Left colon (tissue), 2 donors: ENCODE measurements at regions not wholly inside any gene's neighbourhood (a gene's known extent, or its start where the extent isn't known, plus 50 kb on each side); places are given as distances from the start of the nearest gene placed in this dataset.
"Not testable (repeated sequence)": the region's sequence is repeated elsewhere in the genome, so short reads cannot be mapped to it uniquely, and the experiment has no call there.

Experiments used
- ATAC-seq: fragments of 200-7000 bp; cut with Tn5 transposase; one replicate; pipeline ENCODE4 v1.9.1; 2020; ENCODE audit warnings: mild to moderate bottlenecking, moderate library complexity
- DNase-seq, 2 donors: peaks; one replicate each; pipeline ENCODE4 v3.0.0-alpha.2; 2020
- intact Hi-C, 2 donors: fragments of 100-400 bp; cut with DNase I in 1 of 2; cut with micrococcal nuclease in 1 of 2; formaldehyde crosslinking; loops; one replicate each; pipeline versions ENCODE4 v1.11.2 to v1.14.0; 2022; cut with DNase I, micrococcal nuclease
- donor health status: DM: no; HTN: no; CAD: no.
- donor health status: DM: yes; HTN: yes; CAD: no.

DNA sequence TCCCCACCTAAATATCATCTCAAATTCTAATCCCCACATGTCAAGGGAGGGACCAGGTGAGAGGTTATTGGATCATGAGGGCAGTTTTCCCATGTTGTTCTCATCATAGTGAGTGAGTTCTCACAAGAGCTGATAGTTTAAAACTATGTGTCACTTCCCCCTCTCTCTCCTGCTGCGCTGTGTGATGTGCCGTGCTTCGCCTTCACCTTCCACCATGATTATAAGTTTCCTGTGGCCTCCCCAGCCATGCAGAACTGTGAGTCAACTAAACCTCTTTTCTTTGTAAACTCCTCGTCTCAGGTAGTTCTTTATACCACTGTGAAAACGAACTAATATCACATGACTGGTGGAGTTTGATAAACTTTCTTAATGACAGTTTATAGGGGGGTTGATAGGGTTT lies 839.5 kb downstream of the TMEM121 start:
- intact Hi-C loops: not testable (repeated sequence)

DNA sequence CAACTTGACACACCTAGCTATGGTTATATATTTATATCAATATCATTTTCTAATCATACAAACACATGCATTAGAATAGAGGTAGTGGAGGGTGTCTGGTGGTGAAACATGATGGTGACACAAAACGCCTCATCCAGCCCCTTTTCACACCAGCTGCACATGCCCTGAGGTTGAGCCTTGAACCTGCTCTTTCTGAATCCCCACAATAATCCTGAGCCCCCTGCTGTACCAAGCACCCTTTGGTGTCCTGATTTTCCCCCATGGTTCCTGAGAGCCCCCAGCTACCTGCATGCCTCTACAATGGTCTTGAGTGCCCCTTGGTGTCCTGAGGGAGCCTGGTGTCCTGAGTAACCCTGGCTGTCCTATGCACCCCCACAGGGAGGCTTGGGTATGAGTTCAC lies 840.6 kb downstream of the TMEM121 start:
- intact Hi-C loops, ATAC-seq, DNase-seq: not testable (repeated sequence)

More for the DNA sequence above, 839.5 kb downstream of the TMEM121 start:
- ATAC-seq, DNase-seq: not testable (repeated sequence)

DNA sequence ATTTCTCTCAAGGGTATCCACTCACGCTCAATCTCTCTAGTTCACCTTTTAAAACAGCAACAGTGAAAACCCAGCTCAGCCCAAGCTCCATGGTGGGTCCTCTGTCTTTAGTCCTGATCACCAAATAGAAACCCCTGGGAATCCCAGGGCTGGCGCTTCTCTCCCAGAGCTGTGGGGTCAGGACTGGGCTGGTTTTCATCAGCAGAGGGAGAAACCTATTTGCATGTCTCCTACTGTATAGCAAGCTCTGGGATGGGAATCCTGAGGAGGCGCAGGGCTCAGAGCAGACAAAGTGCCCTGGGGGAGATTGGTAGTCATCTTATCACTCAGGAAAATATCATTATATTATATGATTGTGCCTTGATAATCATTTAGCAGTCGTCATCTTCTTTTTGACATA lies 843.1 kb downstream of the TMEM121 start:
- intact Hi-C loops, DNase-seq, ATAC-seq: not testable (repeated sequence)

DNA sequence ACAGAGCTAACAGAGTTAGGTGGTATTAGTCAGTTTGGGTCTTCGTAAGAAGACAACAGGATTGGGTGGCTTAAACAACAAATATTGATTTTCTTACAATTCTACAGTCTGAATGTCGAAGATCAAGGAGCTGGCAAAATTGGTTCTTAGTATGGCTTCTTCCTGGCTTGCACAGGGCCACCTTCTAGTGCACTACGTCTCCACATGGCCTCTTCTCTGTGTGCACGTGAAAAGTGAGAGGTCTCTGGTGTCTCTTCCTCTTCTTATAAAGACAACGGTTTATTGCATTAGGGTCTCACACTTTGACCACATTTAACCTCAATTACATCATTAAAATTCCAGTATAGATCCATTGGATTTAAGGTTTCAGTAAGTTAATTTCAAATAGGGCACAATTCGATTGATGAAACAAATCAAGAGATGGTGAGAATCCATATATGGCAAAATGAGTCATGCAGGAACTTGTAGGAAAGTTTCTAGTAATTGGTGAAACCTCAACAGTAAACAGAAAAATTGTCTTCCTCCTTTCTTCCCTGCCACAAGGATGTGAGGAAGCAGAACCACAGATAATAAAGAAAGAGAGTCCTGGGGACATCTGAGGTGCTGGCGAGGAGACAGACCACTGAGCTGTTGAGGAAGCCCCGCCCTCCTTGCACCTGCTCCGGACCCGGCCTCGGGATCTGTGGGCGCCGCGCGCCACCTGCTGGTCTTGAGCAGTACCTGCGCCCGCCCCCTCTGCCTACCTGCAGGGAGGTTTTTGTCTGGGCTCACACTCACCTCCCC lies 846.7 kb downstream of the TMEM121 start:
- ATAC-seq (peak; percentile 75), DNase-seq (peak; percentile 36 to 77)
- intact Hi-C loops: no loop called here

- intact Hi-C loops, DNase-seq, ATAC-seq: not testable (repeated sequence)
Measured at GRCh38 chr14:106373653-106374110, 847.3 kb downstream of the TMEM121 start.

- intact Hi-C loops: no loop called here
- no peak for DNase-seq
- ATAC-seq: no peak
Measured at GRCh38 chr14:106377432-106377831, 851.0 kb downstream of the TMEM121 start.

- ATAC-seq: no peak
- intact Hi-C loops: no loop called here
- DNase-seq: no peak
Measured at GRCh38 chr14:106378191-106378590, 851.8 kb downstream of the TMEM121 start.

DNA sequence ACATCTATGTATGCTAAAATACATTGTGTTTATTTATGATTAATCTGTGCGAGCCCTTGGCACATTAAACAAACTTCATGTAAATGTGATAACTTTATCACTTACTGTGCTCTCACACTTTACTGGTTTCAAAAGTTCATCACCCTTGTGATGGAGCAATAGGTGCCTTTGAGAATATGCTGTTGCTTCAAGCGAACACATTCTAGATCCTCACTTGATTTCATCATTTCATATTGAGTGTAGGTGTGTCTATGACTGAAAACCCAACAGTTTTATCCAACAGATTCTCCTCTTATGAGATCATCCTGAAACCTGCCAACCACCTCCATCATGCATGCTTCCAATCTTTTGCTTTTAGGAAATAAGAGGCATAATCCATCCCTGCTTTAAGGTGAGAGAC lies 854.4 kb downstream of the TMEM121 start:
- ATAC-seq (no peak), DNase-seq (no peak)
- intact Hi-C loops: no loop called here

DNA sequence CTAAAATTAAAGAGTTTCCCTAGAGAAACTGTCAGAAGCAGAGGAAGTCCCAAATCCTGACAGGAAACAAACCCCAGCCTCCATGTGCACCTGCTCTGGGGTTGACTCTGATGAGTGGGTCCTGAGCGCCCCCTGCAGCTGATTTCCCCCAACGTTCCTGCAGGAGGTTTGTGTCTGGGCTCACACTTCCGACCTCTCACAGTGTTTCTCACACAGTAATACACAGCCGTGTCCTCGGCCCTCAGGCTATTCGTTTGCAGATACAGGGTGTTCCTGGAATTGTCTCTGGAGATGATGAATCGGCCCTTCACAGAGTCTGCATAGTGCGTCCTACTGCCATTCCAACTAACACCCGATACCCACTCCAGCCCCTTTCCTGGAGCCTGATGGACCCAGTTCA lies 862.8 kb downstream of the TMEM121 start:
- ATAC-seq, intact Hi-C loops: not testable (repeated sequence)

DNA sequence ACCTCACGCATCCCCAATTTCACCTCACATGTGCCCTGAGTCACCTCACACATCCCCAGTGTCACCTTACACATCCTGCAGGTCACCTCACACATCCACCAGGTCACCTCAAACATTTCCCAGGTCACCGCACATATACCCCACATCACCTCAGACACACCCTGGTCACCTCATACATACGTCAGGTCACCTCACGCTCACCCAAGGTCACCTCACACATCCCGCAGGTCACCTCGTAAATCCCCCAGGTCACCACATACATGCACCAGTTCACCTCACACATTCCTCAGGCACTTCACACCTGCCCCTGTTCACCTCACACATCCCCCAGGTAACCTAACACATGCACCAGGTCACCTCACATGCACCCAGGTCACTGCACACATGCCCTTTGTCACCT lies 864.0 kb downstream of the TMEM121 start:
- ATAC-seq: no peak
- DNase-seq: no peak
- intact Hi-C loops: no loop called here

More for the DNA sequence above, 862.8 kb downstream of the TMEM121 start:
- DNase-seq: not testable (repeated sequence)

DNA sequence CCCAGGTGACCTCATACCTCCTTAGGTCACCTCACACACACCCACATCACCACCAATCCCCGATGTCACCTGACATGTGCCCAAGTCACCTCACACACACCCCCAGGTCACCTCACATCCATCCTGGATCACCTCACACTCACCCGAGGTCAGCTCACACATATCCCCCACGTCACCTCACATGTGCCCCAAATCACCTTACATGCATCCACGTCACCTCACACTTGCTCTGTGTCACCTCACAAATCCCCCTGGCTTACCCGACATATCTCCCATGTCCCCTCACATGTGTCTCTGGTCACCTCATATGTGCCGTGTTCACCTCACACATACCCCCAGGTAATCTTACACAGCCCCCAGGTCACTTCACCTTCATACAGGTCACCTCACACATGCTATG lies 864.6 kb downstream of the TMEM121 start:
- intact Hi-C loops: no loop called here
- ATAC-seq (no peak), DNase-seq (no peak)

DNA sequence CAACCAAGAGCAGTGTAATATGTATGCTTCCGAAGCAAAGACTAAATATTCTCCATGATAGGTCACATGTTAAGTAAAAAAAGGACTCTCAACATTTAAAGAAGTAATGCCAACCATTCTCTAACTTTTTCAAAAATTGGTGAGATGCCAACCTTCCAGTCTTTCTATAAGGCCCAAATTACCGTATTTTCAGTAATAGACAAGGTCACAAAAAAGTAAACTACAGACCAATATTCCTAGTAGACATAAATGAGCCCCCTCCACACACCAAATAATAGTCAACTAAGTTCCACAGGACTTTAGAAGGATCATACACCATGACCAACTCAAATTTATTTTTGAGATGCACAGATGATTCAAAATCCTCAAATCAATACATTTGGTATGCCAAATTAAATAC lies 867.4 kb downstream of the TMEM121 start:
- no peak for DNase-seq
- no peak for ATAC-seq
- intact Hi-C loops: no loop called here

- ATAC-seq: no peak
- intact Hi-C loops: no loop called here
- no peak for DNase-seq
Measured at GRCh38 chr14:106395456-106396050, 869.2 kb downstream of the TMEM121 start.

- DNase-seq: no peak
- intact Hi-C loops: no loop called here
- ATAC-seq: no peak
Measured at GRCh38 chr14:106396999-106397398, 870.6 kb downstream of the TMEM121 start.

DNA sequence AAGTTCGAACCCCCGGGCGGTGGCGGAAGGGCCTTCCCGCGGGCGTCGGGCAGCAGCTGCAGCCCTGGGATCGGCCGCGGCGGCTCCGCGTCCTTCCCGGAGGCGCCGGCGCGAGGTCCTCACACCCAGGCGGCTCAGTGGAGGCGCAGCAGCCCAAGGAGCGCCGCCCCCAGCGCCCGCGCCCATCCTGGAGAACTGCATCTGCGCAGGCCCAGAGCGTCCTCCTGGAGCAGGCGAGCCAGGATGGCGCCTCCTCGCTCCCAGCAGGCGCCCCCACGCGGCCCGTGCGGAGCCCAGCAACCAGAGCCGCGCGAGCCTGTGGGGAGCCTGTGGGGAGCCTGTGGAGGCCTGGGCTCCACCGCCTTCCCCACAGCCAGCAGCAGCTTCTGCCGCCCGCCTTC lies 872.5 kb downstream of the TMEM121 start:
- intact Hi-C loops, ATAC-seq, DNase-seq: not testable (repeated sequence)

GRCh38 chr14:106401316-106401715 lies 874.9 kb downstream of the TMEM121 start:
- ATAC-seq, intact Hi-C loops: not testable (repeated sequence)

DNA sequence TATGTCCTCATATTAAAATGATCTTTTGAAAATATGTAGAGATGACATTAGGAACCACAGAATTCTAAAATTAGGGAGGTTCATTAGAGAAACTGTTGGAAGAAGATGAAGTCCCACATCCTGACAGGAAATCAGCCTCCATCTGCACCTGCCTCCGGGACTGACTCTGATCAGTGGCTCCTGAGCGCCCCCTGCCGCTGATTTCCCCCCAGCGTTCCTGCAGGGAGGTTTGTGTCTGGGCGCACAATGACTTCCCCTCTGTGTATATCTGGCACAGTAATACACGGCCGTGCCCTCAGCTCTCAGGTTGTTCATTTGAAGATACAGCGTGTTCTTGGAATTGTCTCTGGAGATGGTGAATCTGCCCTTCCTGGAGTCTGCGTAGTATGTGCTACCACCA lies 883.8 kb downstream of the TMEM121 start:
- intact Hi-C loops, DNase-seq, ATAC-seq: not testable (repeated sequence)

More at GRCh38 chr14:106401316-106401715, 874.9 kb downstream of the TMEM121 start:
- DNase-seq: not testable (repeated sequence)

DNA sequence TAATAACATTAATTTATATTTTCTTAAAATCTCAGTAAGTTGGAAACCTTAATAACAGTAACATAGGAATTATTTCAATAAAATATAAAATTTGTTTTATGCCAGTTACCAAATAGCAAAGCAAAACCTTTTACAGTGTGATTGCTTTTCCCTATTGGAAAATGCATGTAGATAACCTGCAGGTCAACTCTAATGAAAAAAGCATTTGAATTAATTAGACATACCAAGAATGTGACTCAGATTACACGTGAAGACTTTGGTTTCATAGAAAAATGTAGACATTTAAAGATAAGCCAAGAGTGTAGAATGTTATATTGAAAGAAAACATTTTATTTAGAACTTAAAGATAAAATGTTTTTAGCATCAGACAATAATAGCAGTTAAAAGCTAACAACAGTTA lies 888.1 kb downstream of the TMEM121 start:
- no peak for DNase-seq
- no peak for ATAC-seq
- intact Hi-C loops: no loop called here

- ATAC-seq (peak; percentile 21), DNase-seq (peak; percentile 43 to 79)
- intact Hi-C loops: no loop called here
Measured at GRCh38 chr14:106417224-106418049, 891.1 kb downstream of the TMEM121 start.
